Left hindlimb (tissue), 1 donor: ENCODE measurements at regions not wholly inside any gene's neighbourhood (a gene's known extent, or its start where the extent isn't known, plus 50 kb on each side); places are given as distances from the start of the nearest gene placed in this dataset.

Experiments
- DNase-seq: peaks from one replicate; pipeline ENCODE4 v3.0.0-alpha.2; 2018

- no peak for DNase-seq
Measured at GRCh38 chr16:52643006-52643405, 96.1 kb upstream of the TOX3 start.

- DNase-seq = no peak
Measured at GRCh38 chr16:52634528-52634927, 87.6 kb upstream of the TOX3 start.

GRCh38 chr16:52634104-52634503 is 87.2 kb upstream of the TOX3 start:
- DNase-seq = no peak

GRCh38 chr16:52633230-52633629 is 86.3 kb upstream of the TOX3 start:
- DNase-seq = no peak

GRCh38 chr16:52631711-52632110 is 84.8 kb upstream of the TOX3 start:
- no peak for DNase-seq

- no peak for DNase-seq
Measured at GRCh38 chr16:52630711-52631110, 83.8 kb upstream of the TOX3 start.

- no peak for DNase-seq
Measured at GRCh38 chr16:52629296-52629695, 82.4 kb upstream of the TOX3 start.

- DNase-seq = no peak
Measured at GRCh38 chr16:52624891-52625290, 77.9 kb upstream of the TOX3 start.

- no peak for DNase-seq
Measured at GRCh38 chr16:52621651-52622050, 74.7 kb upstream of the TOX3 start.

GRCh38 chr16:52618753-52619497 is 72.0 kb upstream of the TOX3 start:
- no peak for DNase-seq

GRCh38 chr16:52617591-52617990 is 70.6 kb upstream of the TOX3 start:
- DNase-seq = no peak

- no peak for DNase-seq
Measured at GRCh38 chr16:52613508-52613907, 66.6 kb upstream of the TOX3 start.

- DNase-seq = no peak
Measured at GRCh38 chr16:52611817-52612673, 65.1 kb upstream of the TOX3 start.

GRCh38 chr16:52603015-52603414 is 56.1 kb upstream of the TOX3 start:
- no peak for DNase-seq

GRCh38 chr16:52597772-52598483 is 51.0 kb upstream of the TOX3 start:
- DNase-seq = no peak

GRCh38 chr16:52597073-52597771 is 50.3 kb upstream of the TOX3 start:
- no peak for DNase-seq
